ENCODE measurements at regions not wholly inside any gene's neighbourhood (a gene's known extent, or its start where the extent isn't known, plus 50 kb on each side); places are given as distances from the start of the nearest gene placed in this dataset.

DNA sequence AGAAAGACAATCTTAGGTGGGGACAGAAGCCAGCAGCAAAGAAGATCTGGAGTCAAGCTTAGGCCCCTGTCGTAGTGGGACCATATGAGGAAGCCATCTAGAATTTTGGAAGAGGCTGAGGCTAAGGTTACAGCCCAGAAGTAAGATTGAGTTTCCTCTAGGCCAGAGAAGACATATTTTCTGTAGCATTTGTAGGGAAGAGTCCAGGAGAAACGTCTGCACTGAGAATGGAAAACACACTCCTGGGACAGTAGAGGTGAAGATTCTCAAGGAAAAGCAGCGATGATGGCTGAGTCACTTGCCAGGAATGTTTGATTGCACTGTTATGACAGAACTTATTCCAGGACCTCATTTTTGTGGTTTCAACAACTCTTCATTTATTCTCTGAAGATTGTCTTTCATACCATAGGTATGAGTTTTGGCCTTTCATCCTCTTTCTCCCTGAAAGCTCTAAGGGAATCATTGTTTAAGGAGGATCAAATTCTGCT lies 107.2 kb downstream of the GTPBP8 start:
- ChIA-PET POLR2A (interaction anchor here (1.6 kb wide), 1 partner anchor 11 kb away, joined by 5 read pairs; no protein-coding TSS in a partner anchor), CTCF (no interaction called here)
- peak; percentile 67 for DNase-seq (ENCODE audit: low read depth, low spot score)
- no peak overlapping the region for H3K4me3 ChIP-seq (ENCODE audit: low read depth, low read length)
- no peak for TF ChIP-seq CTCF (IDR thresholded peaks at IDR 0.05; ENCODE audit: insufficient read depth, low read length, missing control alignments)

- no peak for DNase-seq (ENCODE audit: low read depth, low spot score)
- POLR2A ChIA-PET = no interaction called here
- TF ChIP-seq CTCF (IDR thresholded peaks at IDR 0.05; ENCODE audit: insufficient read depth, low read length, missing control alignments) = no peak
- no peak overlapping the region for H3K4me3 ChIP-seq (ENCODE audit: low read depth, low read length)
- CTCF ChIA-PET = interaction anchor here (0.6 to 1.6 kb wide), 2 partner anchors 11 to 22 kb away, joined by 3 to 5 read pairs; no protein-coding TSS in a partner anchor
Measured at GRCh38 chr3:113100063-113100462, 109.3 kb downstream of the GTPBP8 start.

DNA sequence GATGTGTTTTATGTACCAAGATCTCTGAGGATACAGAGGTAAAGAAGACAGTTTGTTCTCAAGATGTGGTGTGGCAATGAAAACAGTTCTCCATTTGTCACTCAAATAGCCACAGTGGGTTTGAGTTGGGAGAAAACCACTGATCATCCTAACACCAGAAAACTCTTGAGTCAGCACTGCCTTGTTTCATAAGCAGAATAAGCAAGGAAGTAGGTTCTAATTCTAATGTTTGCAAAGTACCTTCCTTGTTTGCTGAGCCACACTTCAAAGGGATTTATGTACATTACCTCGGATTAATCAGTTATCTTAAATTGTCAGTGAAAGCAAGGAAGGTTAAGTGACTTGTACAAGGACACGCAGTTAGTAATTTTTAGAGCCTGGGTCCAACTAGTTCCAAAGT lies 107.8 kb upstream of the BOC start:
- POLR2A ChIA-PET = no interaction called here
- H3K4me3 ChIP-seq (ENCODE audit: low read depth, low read length) = no peak overlapping the region
- DNase-seq (ENCODE audit: low read depth, low spot score) = no peak
- CTCF ChIA-PET = no interaction called here
- no peak for TF ChIP-seq CTCF (IDR thresholded peaks at IDR 0.05; ENCODE audit: insufficient read depth, low read length, missing control alignments)

- no peak overlapping the region for H3K4me3 ChIP-seq (ENCODE audit: low read depth, low read length)
- ChIA-PET CTCF (no interaction called here), POLR2A (no interaction called here)
- TF ChIP-seq CTCF (IDR thresholded peaks at IDR 0.05; ENCODE audit: insufficient read depth, low read length, missing control alignments) = no peak
- DNase-seq (ENCODE audit: low read depth, low spot score) = no peak
Measured at GRCh38 chr3:113104357-113105092, 106.8 kb upstream of the BOC start.

DNA sequence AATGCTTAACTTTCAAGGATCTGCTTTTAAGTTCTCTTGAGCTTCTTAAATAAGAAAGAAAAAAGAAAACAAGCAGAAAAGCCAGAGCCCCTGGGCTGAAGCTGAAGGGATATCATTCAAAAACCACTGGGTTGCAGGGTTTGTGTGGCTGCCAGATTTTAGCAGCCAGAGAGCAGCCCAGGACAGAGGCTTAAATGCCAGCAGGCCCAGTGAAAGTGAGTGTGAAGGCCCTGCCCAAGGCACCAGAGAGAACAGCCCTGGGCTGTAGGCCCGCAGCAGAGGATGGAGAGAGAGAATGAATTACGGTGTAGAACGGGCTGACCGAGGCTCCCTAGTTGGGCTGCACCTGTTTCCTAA lies 106.3 kb upstream of the BOC start:
- no peak for TF ChIP-seq CTCF (IDR thresholded peaks at IDR 0.05; ENCODE audit: insufficient read depth, low read length, missing control alignments)
- DNase-seq (ENCODE audit: low read depth, low spot score) = no peak
- ChIA-PET POLR2A (no interaction called here), CTCF (no interaction called here)
- no peak overlapping the region for H3K4me3 ChIP-seq (ENCODE audit: low read depth, low read length)

- no peak for DNase-seq (ENCODE audit: low read depth, low spot score)
Measured at GRCh38 chr3:113105966-113106660, 105.2 kb upstream of the BOC start.

More at GRCh38 chr3:113105966-113106660, 105.2 kb upstream of the BOC start:
- ChIA-PET CTCF (no interaction called here), POLR2A (no interaction called here)
- no peak overlapping the region for H3K4me3 ChIP-seq (ENCODE audit: low read depth, low read length)
- no peak for TF ChIP-seq CTCF (IDR thresholded peaks at IDR 0.05; ENCODE audit: insufficient read depth, low read length, missing control alignments)

Data from AG04449 (cell line).